ENCODE measurements at regions not wholly inside any gene's neighbourhood (a gene's known extent, or its start where the extent isn't known, plus 50 kb on each side); places are given as distances from the start of the nearest gene placed in this dataset.

DNA sequence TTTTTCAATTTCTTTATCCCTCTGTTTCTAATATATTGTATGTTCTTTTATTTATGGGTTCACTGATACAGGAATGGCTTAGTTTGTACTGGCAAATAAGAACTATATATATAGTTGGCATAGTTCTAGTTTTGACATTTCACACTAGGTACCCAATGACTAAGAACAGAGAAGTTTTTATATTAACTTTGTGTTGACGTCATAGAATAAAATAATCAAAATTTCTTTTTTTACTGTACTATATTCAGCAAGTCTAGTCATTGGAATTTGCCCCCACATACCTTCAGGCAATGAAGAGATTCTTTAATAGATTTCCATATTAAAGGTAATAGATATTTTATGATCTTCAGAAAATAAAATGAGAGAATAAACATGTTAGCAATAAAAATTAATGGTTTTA, 713.2 kb downstream of the NOVA1 start:
- no peak for TF ChIP-seq CTCF (IDR thresholded peaks at IDR 0.05; ENCODE audit: low read depth, low read length, poor library complexity, severe bottlenecking)
- TF ChIP-seq EZH2phosphoT487 (IDR thresholded peaks at IDR 0.05; ENCODE audit: borderline replicate concordance, low read length) = no peak

Data from DOHH2 (cell line).